DOHH2 (cell line): ENCODE measurements at regions not wholly inside any gene's neighbourhood (a gene's known extent, or its start where the extent isn't known, plus 50 kb on each side); places are given as distances from the start of the nearest gene placed in this dataset.

Experiments used
- H3F3A ChIP-seq: fragments of 200-600 bp; sonication (generic), shearing (Covaris generic); 2 replicates; pipeline ENCODE4 v1.6.0; 2016; ENCODE audit warnings: antibody characterized with exemption, mild to moderate bottlenecking; ENCODE audit not compliant: control insufficient read depth, insufficient read depth
- H3K27ac ChIP-seq: fragments of 200-600 bp; sonication (generic); 2 replicates; pipeline ENCODE4 v1.5.1; 2014; ENCODE audit warnings: low read depth, mild to moderate bottlenecking, low read length, moderate library complexity
- H3K27me3 ChIP-seq: fragments of 200-600 bp; sonication (generic); 2 replicates; pipeline ENCODE4 v1.6.1; 2014; ENCODE audit warnings: mild to moderate bottlenecking, low read length, mixed read lengths; ENCODE audit not compliant: control insufficient read depth
- H3K36me3 ChIP-seq: fragments of 200-600 bp; sonication (generic); 2 replicates; pipeline ENCODE4 v1.6.1; 2014; ENCODE audit warnings: mild to moderate bottlenecking, low read length, moderate library complexity, mixed read lengths; ENCODE audit not compliant: control insufficient read depth
- H3K4me1 ChIP-seq: fragments of 200-600 bp; sonication (generic); 2 replicates; pipeline ENCODE4 v1.6.1; 2014; ENCODE audit warnings: mild to moderate bottlenecking, low read length, mixed read lengths; ENCODE audit not compliant: control insufficient read depth
- H3K4me2 ChIP-seq: fragments of 200-600 bp; sonication (generic); 2 replicates; pipeline ENCODE4 v1.6.0; 2014; ENCODE audit warnings: mild to moderate bottlenecking, low read length, moderate library complexity
- H3K4me3 ChIP-seq: fragments of 200-600 bp; sonication (generic); 2 replicates; pipeline ENCODE4 v1.5.1; 2014; ENCODE audit warnings: mild to moderate bottlenecking, low read length, mixed read lengths
- H3K79me2 ChIP-seq: fragments of 200-600 bp; sonication (generic); 2 replicates; pipeline ENCODE4 v1.6.1; 2014; ENCODE audit warnings: mild to moderate bottlenecking, low read length, mixed read lengths; ENCODE audit not compliant: control insufficient read depth
- H3K9me2 ChIP-seq: fragments of 200-600 bp; sonication (generic); replicated peaks from 2 replicates; pipeline ENCODE4 v1.6.1; 2014; ENCODE audit warnings: mild to moderate bottlenecking, low read length, mixed read lengths; ENCODE audit not compliant: control insufficient read depth
- H3K9me3 ChIP-seq: fragments of 200-600 bp; sonication (generic); 2 replicates; pipeline ENCODE4 v1.6.1; 2014; ENCODE audit warnings: antibody characterized with exemption, low read length, mixed read lengths; ENCODE audit not compliant: control insufficient read depth, insufficient read depth
- H4K20me1 ChIP-seq: fragments of 200-600 bp; sonication (generic); 2 replicates; pipeline ENCODE4 v1.6.0; 2014; ENCODE audit warnings: low read depth, mild to moderate bottlenecking, antibody characterized with exemption, low read length, moderate library complexity; ENCODE audit not compliant: control insufficient read depth, insufficient read depth
- EZH2phosphoT487 ChIP-seq: fragments of 200-600 bp; sonication (generic); IDR thresholded peaks from 2 replicates; pipeline ENCODE4 v1.6.1; 2017; ENCODE audit warnings: borderline replicate concordance, mild to moderate bottlenecking, antibody characterized with exemption, low read length, moderate library complexity, mixed read lengths
- TF ChIP-seq, protein P1 (sequence below): fragments of 200-600 bp; sonication (generic); IDR thresholded peaks from one replicate; pipeline ENCODE4 v1.5.1; 2014; ENCODE audit warnings: antibody characterized with exemption, mild to moderate bottlenecking, low read depth, low read length; ENCODE audit not compliant: poor library complexity, severe bottlenecking

DNA sequence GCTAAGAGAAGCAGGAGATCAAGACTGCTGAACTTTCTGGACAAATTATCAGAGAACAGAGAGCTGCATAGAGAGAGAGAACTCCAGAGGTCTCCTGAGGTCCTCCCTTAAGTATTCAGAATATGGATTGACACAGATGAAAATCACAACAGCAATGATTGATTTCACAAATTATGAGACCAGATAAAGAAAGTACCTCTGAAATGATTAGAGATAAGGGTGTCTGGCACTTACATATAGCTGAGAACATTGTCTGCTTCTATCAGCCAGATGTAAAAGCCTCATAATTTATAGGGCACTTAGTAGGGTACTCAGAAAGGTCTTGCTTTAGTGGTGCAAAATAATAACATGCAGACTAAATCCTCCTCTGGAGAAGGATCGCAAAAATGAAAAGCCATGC, 1301.8 kb downstream of the BRINP3 start:
- TF ChIP-seq, protein P1, sequence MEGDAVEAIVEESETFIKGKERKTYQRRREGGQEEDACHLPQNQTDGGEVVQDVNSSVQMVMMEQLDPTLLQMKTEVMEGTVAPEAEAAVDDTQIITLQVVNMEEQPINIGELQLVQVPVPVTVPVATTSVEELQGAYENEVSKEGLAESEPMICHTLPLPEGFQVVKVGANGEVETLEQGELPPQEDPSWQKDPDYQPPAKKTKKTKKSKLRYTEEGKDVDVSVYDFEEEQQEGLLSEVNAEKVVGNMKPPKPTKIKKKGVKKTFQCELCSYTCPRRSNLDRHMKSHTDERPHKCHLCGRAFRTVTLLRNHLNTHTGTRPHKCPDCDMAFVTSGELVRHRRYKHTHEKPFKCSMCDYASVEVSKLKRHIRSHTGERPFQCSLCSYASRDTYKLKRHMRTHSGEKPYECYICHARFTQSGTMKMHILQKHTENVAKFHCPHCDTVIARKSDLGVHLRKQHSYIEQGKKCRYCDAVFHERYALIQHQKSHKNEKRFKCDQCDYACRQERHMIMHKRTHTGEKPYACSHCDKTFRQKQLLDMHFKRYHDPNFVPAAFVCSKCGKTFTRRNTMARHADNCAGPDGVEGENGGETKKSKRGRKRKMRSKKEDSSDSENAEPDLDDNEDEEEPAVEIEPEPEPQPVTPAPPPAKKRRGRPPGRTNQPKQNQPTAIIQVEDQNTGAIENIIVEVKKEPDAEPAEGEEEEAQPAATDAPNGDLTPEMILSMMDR: no peak
- no peak for TF ChIP-seq EZH2phosphoT487
- Histone ChIP-seq H3K4me1 (no peaks in the 10 kb centered on the region), H3K4me2 (no peak overlapping the region), H3K9me2 (no peaks in the 10 kb centered on the region), H3F3A (no peaks in the 10 kb centered on the region), H3K36me3 (no peaks in the 10 kb centered on the region), H3K79me2 (no peaks in the 10 kb centered on the region), H4K20me1 (no peaks in the 10 kb centered on the region), H3K27ac (no peak overlapping the region), H3K27me3 (no peaks in the 10 kb centered on the region), H3K4me3 (no peak overlapping the region), H3K9me3 (no peaks in the 10 kb centered on the region)

DNA sequence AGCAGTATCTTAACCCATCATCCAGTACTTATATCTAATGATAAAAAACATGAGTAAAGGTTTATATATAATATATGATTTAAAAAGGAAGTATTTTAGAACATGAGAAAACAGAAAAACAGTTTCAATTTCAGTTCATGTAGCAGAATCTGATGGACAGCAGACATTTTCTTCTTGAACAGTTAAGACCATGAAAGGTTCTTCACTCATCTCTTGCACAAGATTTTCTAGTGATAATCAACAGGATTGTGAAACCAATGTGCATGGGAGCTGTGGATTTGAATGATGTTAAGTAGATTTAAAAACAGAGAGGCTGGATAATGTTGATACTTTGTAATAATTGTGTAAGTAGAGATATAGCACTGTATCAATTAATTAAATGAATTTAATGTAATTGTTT, 1297.6 kb downstream of the BRINP3 start:
- no peak for TF ChIP-seq EZH2phosphoT487
- TF ChIP-seq, protein P1: no peak

DNA sequence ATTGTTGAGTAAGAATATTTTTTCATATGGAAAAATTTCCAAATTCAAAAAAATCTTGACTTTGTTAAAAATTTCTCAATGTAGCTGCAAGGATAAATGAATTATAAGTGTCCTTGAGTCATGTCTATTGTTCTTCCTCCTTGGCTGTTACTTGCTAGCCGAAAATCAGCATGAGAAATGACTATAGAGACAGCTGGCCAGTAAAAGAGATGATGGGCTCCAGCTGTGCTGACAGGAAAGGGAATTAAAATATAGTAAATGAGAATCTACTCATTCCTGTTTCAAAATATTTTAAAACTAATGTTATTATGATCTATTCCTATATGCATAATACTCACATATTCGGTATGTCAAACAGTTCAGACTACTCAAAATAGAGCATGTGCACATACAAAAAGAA, 1292.6 kb downstream of the BRINP3 start:
- H3K36me3 ChIP-seq: no peaks in the 10 kb centered on the region
- H3K27ac ChIP-seq: no peak overlapping the region
- no peaks in the 10 kb centered on the region for H4K20me1 ChIP-seq
- H3K4me3 ChIP-seq: no peak overlapping the region
- H3K9me3 ChIP-seq: no peaks in the 10 kb centered on the region
- no peaks in the 10 kb centered on the region for H3K9me2 ChIP-seq
- no peak for TF ChIP-seq EZH2phosphoT487
- TF ChIP-seq, protein P1: no peak
- H3F3A ChIP-seq: no peaks in the 10 kb centered on the region
- H3K79me2 ChIP-seq: no peaks in the 10 kb centered on the region
- H3K4me1 ChIP-seq: no peaks in the 10 kb centered on the region
- no peak overlapping the region for H3K4me2 ChIP-seq
- no peaks in the 10 kb centered on the region for H3K27me3 ChIP-seq

More for the DNA sequence above, 1297.6 kb downstream of the BRINP3 start:
- Histone ChIP-seq H3F3A (no peaks in the 10 kb centered on the region), H3K36me3 (no peaks in the 10 kb centered on the region), H3K79me2 (no peaks in the 10 kb centered on the region), H3K27ac (no peak overlapping the region), H3K27me3 (no peaks in the 10 kb centered on the region), H3K9me2 (no peaks in the 10 kb centered on the region), H3K9me3 (no peaks in the 10 kb centered on the region), H3K4me3 (no peak overlapping the region), H4K20me1 (no peaks in the 10 kb centered on the region), H3K4me1 (no peaks in the 10 kb centered on the region), H3K4me2 (no peak overlapping the region)
